AG10803 (cell line): ENCODE measurements at regions not wholly inside any gene's neighbourhood (a gene's known extent, or its start where the extent isn't known, plus 50 kb on each side); places are given as distances from the start of the nearest gene placed in this dataset.

Experiments used
- DNase-seq: peaks from one replicate; pipeline ENCODE4 v3.0.0; 2010; ENCODE audit warnings: low read depth
- H3K4me3 ChIP-seq: 2 replicates; pipeline ENCODE4 v1.5.1; 2011; ENCODE audit warnings: mild to moderate bottlenecking, low read length, control low read depth
- TF ChIP-seq, protein P1 (sequence below): conservative IDR thresholded peaks from 2 replicates; pipeline ENCODE4 v1.5.1; 2011; ENCODE audit warnings: mild to moderate bottlenecking, low read length, control low read depth, inconsistent platforms

GRCh38 chr20:51886341-51886740 is 84.0 kb upstream of the SALL4 start:
- TF ChIP-seq, protein P1, sequence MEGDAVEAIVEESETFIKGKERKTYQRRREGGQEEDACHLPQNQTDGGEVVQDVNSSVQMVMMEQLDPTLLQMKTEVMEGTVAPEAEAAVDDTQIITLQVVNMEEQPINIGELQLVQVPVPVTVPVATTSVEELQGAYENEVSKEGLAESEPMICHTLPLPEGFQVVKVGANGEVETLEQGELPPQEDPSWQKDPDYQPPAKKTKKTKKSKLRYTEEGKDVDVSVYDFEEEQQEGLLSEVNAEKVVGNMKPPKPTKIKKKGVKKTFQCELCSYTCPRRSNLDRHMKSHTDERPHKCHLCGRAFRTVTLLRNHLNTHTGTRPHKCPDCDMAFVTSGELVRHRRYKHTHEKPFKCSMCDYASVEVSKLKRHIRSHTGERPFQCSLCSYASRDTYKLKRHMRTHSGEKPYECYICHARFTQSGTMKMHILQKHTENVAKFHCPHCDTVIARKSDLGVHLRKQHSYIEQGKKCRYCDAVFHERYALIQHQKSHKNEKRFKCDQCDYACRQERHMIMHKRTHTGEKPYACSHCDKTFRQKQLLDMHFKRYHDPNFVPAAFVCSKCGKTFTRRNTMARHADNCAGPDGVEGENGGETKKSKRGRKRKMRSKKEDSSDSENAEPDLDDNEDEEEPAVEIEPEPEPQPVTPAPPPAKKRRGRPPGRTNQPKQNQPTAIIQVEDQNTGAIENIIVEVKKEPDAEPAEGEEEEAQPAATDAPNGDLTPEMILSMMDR, result no peak
- no peak for DNase-seq
- no peak overlapping the region for H3K4me3 ChIP-seq

- TF ChIP-seq, protein P1, result no peak
- peak; percentile 53 for DNase-seq
- H3K4me3 ChIP-seq, result no peak overlapping the region
Observed at GRCh38 chr20:51884561-51884960, 82.2 kb upstream of the SALL4 start.

- H3K4me3 ChIP-seq, result no peak overlapping the region
- TF ChIP-seq, protein P1, result no peak
- no peak for DNase-seq
Observed at GRCh38 chr20:51880188-51880587, 77.9 kb upstream of the SALL4 start.

DNA sequence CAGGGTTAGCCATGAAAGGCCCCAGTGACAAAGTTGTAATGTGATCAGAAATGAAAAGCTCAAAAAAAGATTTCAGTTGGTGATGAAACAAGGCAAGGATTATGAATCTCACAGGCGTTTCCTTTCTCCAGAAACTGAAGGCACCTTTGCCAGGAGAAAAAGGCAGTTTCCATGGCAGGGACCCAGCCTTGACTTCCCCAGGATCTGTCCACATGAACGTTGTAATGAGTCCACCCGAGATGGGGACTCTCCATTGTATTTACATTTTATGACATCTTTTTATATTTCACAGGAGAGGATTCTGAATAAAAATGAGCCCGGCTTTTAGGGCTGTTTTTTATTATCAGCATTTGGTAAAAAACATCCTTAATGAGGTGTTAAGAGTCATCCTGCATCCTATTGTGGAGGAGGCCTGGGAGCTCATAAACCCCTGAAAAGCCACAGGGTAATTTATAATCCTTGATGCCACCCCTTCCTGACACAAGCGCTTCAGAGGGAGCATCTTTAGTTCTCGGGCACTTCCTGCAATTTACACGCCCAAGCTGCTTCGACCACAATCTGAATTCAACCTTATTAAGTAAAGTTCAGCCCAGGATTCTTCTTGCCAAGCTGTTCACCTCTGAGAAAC is 74.1 kb upstream of the SALL4 start:
- peak; percentile 17 for DNase-seq
- no peak overlapping the region for H3K4me3 ChIP-seq
- TF ChIP-seq, protein P1, result no peak

- TF ChIP-seq, protein P1, result no peak
Observed at GRCh38 chr20:51873652-51874051, 71.3 kb upstream of the SALL4 start.

GRCh38 chr20:51871943-51872342 is 69.6 kb upstream of the SALL4 start:
- TF ChIP-seq, protein P1, result no peak
- DNase-seq, result no peak
- no peak overlapping the region for H3K4me3 ChIP-seq

More at GRCh38 chr20:51873652-51874051, 71.3 kb upstream of the SALL4 start:
- H3K4me3 ChIP-seq, result no peak overlapping the region
- no peak for DNase-seq

- H3K4me3 ChIP-seq, result no peak overlapping the region
- TF ChIP-seq, protein P1, result no peak
- DNase-seq, result no peak
Observed at GRCh38 chr20:51869002-51869401, 66.7 kb upstream of the SALL4 start.
